ENCODE measurements at regions not wholly inside any gene's neighbourhood (a gene's known extent, or its start where the extent isn't known, plus 50 kb on each side); places are given as distances from the start of the nearest gene placed in this dataset.

DNA sequence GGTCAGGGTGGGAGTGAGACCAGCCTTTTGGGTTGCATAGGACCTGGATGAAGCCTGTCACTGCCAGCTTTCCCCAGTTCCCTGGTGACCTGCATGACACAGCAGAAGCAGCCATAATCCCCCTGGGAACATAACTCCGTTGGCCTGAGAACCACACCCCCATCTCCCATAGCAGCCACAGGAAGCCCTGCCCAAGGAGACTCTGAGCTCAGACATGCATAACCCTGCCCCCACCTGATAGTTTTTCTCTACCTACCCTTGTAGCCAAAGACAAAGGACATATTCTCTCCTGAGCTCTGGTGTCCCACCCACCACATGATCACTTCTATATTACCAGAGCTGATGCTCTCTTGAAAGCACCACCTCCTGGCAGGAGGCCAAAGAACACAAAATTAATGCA is 413.5 kb upstream of the HTR2A start:
- no peak for DNase-seq

DNA sequence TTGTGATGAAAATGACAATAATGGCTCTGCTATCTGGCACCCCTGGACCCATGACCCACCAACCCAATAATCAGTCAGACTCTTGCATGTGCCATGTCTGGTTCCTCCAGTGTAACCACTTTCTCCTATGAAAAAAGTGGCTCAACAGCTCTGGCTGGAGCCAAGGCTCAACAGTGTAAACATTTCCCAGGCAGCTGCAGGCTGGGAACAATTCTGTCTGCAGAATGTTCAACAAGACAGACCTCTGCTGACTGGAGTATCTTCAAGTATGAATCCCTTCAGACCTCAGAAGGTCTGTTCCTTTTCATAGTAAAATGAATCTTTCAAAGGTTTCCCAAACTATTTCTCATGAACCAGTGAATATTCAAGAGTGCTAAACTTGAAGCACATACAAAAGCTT is 410.1 kb upstream of the HTR2A start:
- DNase-seq: no peak

DNA sequence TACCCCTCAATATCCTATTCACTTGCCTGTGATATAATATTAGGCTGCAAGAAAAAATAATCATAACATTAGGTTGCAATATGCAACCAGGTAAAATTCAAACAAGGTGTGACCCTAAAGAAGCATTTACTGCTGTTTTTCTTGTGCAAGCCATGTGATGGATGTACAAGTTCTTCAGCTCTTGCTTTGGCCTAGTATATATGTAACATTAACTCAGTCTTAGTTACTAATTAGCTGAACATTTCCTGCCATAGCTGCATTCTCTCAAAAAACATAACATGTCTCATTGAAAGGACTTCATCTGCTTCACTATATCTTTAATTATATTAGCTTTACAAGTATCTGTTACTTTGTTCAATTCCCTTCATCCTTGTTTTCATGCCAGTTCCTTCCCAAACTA is 406.8 kb upstream of the HTR2A start:
- no peak for DNase-seq

DNA sequence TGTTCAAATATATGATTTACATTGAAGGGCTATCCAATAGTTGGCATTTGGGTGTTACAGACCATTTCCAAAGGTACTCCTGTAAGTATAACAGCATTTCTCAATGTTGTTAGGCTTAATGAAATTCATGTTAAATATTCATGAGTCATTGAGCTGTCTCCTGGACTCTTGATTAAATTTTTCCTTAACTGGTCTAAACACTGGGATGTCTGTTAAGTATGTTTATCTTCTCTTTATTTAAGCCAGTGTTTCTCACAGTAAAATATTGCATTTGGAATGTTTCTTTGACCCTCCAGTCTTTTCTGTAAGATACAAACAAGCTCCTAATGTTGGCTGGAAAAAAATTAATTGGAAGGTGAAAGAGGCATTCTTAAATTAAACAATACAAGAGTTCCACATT is 402.5 kb upstream of the HTR2A start:
- DNase-seq: no peak

DNA sequence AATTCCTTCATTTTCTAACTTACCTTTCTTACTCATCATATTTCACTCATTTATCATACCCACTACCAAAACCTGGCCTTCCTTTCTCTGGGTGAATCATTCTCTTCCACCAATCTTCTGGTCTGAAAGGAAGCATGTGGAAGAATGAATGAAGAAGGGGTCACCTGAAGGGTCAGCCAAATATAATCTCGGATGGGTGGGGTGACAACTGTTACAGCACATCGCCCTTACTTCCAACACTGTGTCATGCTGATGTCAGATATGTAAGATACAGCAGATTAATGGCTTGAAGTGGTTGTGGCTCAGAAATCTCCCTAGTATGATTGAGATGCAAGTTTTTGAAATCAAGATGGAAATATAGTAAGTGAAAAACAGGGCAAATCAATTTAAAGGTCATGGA is 401.7 kb upstream of the HTR2A start:
- DNase-seq: no peak

DNA sequence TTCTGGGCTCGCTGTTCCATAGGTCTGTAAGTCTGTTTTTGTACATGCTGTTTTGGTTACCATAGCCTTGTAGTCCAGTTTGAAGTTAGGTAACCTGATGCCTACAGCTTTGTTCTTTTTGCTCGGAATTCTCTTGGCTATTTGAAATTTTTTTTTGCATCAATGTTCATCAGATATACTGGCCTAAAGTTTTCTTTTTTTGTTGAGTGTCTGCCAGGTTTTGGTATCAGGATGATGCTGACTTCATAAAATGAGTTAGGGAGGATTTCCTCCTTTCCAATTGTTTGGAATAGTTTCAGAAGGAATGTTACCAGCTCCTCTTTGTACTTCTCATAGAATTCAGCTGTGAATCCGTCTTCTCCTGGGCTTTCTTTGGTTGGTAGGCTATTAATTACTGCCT is 397.8 kb upstream of the HTR2A start:
- DNase-seq: no peak

DNA sequence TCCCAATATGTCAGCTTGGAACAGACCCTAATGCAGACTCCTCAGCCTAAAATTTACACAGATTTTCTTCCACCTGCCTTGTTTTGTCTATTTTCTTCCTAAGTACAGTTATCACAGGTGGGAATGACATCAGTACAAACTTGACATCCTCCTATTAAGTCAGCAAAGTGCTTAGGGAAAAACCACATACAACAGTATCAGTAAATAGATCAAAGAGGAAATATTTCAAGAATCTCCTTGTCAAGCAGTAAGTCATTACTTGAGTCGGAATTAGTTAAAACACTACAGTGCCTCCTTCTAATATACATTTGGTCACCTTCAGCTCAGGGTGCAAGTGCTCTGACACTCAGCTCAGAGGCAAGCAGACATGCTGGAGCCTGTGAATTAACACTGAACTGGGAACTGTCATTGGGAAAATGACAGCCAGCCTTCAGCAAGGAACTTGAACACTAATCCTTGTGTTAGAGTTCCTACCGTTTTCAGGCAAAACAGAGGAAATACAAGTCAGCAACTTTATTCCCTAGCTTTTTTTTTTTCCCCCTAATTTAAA is 394.3 kb upstream of the HTR2A start:
- DNase-seq: no peak

DNA sequence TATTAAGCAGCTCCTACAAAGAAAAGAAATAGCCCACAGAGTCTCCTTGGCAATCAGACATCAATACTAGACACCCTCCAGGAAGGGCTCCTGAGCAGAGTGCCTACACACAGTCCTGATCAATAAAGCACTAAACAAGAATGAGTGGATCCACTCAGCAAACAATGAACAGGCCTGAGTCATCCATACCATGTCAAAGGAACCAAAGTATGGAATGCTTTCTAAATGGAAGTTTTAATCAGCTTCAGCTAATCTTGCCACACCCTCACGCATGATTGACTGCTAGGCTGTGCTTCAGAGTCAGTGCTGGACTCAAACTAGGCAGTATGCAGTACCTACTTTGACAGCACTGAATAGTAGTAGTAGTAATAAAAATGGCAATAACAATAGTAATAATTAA is 392.7 kb upstream of the HTR2A start:
- DNase-seq: no peak

DNA sequence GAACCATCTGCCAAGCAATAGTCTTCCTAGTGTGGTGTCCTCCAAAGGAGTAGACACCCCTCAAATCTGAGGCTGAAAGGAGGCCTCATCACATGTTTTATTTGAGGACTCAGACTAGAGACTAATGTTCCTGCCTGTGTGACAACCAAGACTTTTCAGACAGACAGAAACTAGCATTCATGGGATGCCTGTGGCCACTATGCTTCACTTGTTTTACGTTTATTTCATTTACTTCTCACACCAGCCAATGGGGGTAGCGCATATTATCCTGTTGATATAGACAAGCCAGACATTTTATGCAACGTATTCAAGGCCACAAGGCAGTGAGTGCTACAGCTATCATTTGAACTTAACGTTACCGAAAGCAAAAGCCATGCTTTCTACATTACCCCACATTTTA is 391.7 kb upstream of the HTR2A start:
- no peak for DNase-seq

DNA sequence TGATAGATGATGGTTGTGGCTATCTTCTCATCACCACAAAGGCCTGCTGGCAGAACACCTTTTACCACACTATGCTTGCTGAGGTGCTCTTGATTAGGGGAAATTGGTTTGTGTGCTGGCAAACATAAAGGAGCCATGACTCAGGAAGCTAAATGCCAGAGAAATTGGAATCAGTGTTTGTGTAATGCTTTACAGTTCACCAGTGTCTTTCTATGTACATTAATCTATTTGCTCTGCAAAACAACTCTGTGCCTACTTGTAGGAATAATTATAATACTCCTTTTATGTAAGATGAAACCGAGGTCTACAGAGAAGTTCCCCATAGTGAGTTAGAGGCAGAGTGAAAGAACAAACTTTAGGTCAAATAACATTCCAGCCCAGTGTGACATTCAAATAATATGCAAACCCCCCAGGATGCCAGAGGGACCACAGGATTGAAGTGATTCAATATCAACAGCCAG is 390.5 kb upstream of the HTR2A start:
- no peak for DNase-seq

DNA sequence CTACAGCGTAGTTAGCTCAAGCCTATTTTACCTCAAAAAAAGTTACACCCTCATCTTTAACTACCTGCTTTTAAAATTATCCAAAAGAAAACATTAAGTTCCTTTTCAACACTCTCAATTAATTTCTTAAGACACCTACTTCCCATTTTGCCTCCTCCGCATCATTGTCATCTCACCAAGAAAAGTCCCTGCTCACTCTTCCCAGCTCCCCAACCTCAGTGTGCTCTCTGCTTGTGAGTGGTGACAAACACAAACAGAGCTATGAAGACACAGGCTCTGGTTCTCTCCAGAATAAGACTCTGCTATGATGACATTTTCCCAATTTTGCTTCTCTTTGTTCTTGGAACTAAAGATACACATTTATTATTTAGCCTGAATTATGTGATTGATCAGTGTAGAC is 385.1 kb upstream of the HTR2A start:
- no peak for DNase-seq

DNA sequence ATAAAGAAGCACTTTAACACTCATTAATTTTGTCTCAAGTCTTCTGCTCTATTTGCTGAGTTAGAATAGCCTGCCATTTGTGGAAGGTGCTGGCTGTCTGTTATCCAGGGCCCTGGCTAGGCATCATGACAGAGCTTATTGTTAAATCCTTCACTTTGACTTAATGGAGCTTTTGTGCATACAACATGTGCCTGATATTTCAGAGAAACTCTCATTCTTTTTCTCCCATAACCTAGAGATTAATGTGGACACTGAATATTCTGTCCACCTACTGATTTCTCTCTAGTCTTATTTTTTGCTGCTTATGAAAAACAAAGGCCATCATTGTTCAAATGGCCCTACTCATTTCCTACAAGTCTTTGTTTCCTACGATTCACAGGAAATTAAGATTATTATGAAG is 383.1 kb upstream of the HTR2A start:
- DNase-seq: no peak

DNA sequence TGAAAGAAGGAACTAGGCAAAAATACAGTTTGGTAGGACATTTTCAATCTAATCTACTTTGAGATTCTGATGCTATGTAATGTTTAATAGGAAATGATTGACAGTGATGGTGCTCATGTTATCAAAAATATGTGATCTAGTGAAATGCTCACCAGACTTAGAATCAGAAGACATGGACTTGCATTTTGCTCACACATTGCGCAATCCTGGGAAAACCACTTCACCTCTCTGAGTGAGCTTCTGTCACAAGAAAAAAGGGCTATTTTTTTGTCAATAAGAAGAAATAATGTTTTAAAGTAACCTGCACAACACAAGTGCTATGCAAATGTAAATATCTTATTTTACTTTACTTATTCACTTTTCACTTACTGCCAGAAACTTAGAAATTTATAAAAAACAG is 380.9 kb upstream of the HTR2A start:
- no peak for DNase-seq

DNA sequence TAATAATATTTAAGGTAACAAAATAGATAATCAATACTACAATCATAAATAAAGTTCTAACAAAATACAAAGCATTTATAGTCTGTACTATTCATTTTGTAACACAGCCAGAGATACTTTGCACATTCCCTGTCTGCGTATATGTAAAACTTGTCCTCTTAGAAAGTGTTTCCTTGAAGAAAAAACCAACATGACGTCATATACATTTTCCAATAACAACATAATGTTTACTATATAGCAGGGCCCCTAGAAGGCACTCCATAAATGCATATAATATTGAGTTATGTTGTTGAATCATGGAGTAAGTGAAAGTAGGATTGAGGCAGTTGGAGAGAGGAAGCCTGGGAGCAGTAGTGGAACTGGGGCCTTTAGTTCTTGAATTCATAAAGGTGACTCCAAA is 371.4 kb upstream of the HTR2A start:
- no peak for DNase-seq

DNA sequence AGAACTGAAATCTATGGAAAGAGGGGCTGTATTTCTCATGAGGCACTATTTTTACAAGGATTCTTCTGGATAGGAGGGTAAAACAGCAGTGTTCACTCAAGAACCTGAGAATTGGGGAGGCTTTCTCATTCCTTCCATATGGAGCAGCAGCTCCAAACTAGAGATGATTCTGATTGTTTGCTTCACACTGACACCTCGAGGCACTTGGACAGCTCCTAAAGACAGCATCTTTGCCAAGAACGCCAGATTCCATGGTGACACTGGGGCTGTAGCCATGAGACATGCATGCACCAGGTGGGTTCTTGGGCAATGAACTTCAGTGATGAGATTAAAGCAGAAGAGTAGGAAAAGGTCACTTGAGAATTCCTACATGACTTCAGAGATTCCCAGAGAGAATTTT is 361.5 kb upstream of the HTR2A start:
- no peak for DNase-seq

DNA sequence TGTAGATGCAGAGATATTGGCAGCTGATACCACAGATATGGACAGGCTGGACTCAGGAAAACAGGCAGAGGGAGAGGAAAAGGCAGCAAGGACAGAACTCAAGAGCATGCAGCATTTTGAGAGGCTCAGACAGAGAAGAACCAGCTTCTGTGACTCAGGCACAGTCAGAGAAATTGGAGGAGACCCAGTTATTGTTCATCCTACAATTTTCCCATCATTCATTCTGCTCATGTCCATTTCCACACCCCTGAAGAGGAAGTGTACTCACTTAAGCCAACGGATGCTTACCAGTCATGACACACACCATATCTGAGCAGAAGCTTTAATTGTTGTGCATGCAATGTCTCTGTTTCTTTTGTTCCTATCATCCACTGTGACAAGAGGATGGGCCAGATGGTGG is 359.8 kb upstream of the HTR2A start:
- no peak for DNase-seq

DNA sequence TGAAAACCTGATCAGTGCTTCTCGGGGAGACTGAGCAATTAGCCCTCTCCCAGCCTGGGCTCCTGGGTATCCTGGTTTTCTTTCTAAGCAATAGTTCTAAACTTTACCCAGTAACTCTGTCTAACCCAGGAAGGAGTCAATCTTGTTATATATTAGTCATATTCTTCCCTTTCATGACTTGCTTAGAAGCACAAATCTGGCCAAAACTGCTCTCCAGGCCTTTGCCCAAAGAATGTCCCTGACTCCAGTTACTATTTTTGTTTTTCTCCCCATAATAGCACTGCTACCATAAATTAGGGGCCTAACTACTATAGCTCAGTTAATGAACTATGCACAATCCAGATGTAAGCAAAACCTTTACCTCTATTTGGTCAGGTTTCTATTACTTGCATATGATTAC is 355.8 kb upstream of the HTR2A start:
- DNase-seq: no peak

DNA sequence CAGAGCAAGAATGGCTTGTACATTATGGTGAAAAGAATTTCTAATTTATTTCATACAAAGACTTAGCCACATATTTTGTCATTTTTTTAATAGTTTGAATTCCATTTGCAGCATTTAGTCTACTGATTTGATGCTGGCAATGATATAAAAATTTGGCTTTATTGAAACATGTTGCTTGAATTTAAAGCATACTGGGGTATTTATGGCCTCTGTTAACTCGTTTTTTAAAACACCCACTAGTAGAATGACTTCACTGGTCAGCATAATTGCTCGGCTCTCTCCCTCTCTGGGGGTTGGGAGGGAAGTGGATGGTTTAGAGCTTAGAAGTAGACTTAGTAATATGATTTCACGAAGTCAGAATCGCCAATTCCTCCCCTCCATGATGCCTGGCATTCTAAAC is 354.9 kb upstream of the HTR2A start:
- DNase-seq: no peak

DNA sequence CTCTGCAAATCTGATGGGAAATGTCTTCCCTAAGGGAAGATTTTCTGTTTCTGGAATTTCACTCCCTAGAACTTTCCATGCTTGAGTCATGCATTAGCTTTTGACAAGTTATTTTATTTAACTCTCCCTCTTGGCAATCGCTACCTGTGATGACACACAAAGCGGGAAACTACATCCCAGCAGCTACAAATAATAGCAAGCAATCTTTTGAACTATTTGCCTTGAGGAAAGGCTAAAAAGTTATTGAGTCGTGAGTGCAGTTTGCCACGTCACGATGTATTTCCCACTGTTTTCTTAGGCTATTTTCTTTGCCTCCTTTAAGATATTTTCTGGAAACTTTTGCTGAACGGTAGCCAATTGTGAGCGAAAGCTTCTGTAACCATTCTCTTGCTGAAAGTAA is 353.3 kb upstream of the HTR2A start:
- peak; percentile 40 for DNase-seq

DNA sequence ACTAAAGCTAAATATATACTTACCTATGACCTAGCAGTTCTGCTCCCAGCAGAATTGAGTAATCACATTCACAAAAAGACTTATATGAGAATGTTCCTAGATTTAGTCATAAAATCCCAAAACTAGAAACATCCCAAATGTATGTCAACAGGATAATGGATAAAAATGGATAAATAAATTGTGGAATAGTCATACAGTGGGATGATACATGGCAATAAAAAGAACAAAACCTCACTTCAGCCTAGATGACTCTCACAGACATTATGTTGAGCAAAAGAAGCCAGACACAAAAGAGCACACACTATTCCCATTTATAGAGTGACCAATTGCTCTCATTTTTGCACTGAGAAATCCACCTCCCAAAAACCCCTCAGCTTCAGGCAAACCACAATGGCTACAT is 352.4 kb upstream of the HTR2A start:
- no peak for DNase-seq

DNA sequence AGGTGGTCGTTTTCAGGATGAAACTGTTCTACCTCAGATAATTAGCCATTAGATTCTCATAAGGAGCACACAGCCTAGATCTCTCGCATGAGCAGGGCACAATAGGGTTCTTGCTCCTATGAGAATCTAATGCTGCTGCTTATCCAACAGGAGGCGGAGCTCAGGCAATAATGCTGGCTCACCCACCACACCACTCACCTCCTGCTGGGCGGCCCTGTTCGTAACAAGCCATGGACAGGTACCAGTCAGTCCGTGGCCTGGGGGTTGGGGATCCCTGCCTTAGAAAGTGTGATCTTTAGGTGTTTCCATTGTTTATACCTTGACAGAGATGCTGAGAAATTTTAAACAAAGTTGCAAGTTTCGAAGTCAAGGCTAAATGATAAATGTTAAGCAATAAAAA is 344.6 kb upstream of the HTR2A start:
- no peak for DNase-seq

DNA sequence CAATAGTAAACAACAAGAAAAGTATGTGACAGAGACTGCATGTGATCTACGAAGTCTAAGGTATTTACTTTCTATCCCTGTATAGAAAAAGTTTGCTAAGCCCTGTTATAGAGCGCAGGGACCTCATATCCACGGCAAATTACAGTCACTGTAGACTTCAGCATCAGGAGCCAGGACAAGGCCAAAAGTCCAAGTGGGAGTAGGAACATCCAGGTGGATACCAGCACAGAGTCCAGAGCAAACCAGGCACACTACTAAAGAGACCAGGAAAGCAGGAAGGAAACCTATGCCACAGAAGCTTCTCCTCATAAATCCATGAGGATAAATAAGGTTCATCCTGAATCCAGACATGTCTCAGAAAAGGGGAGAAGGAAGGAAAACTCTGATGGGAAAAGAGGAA is 342.2 kb upstream of the HTR2A start:
- no peak for DNase-seq

DNA sequence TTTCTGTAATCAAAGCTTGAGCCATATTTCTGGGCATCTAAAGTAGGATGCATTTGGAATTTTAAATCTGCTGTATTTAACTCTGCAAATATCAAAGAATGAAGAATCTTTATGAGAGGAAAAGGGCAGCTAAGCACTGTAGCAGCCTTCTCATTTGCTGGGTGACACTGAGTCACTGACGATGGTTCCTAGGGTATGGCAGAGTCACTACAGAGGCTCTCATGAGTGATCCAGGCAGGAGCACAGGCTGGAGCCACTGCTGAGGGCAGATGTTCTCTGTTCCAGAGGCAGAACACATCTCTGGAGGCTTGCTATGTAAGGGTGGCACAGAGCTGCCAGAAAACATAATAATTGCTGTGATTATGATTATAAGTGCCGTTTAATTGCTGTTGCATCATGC is 340.7 kb upstream of the HTR2A start:
- DNase-seq: no peak

DNA sequence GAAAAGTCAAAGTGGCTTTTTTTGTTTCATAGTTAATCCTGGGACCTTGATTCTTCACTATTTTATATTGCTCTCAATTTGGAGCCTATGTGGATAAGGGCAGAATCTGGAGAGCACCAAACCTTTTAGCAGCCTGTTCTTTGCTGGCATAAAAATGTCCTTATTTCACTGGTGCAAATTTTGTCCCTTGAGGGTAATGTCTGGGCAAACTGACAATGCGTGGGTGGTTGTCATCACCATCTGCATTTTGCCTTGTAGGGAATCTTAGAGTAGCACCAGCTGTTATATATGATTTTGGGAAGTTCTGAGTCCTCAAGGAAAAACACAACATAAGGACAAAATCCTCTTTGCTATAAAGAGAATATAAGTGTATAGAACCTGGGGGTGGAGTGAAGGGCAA is 336.9 kb upstream of the HTR2A start:
- no peak for DNase-seq

DNA sequence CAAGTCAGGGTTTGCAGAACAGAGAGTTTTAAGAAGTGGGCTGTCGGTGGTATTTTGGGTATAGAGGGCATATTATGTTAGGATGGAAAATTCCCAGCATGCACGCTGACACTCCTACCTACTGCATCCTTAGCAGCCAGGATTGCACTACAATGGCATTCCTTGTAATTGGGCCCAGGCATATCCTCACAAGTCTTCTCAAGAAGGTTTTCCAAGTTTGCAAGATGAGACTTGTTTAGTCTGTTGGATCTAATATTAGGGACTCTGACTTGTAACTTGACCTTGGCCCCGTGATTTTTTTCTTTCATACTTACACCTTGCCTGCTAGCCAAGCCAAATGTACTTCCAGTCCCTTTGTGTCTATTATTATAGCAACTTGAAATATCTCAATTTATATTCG is 335.7 kb upstream of the HTR2A start:
- no peak for DNase-seq

DNA sequence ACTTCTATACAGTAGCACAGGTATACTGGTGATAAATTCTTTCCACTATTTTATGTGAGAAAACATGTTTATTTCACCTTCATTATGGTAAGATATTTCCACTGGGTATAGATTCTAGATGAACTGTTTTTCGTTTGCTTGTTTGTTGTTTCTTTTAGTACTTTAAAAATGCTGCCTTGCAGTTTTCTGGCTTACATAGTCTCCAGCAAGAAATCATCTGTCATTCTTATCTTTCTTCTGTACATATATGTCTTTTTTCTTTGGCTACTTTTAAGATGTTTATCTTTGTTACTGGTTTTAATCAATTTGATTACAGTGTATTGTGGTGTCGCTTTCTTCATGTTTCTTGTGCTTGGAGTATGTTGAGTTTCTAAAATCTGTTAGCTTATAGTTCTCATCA is 333.3 kb upstream of the HTR2A start:
- DNase-seq: no peak

Measured in femur (tissue), 1 donor.